Tibial artery (tissue), 4 donors: ENCODE measurements at regions not wholly inside any gene's neighbourhood (a gene's known extent, or its start where the extent isn't known, plus 50 kb on each side); places are given as distances from the start of the nearest gene placed in this dataset.

Experiments
- DNase-seq, 2 donors: peaks; one replicate each; pipeline ENCODE4 v3.0.0-alpha.2; 2019
- H3K27ac ChIP-seq, 2 donors: fragments of 200-600 bp; sonication (generic) in 1 of 2; 1 replicate in 1 of 2; 2 replicates in 1 of 2; pipeline ENCODE4 v1.5.1; 2018 to 2019; ENCODE audit warnings: mild to moderate bottlenecking in 1 of 2
- H3K27me3 ChIP-seq, 2 donors: fragments of 200-600 bp; sonication (generic) in 1 of 2; one replicate each; pipeline versions ENCODE4 v1.5.1 to v1.6.0; 2016 to 2019
- H3K36me3 ChIP-seq, 3 donors: fragments of 200-600 bp; sonication (generic) in 2 of 3; one replicate each; pipeline ENCODE4 v1.5.1; 2016 to 2019; ENCODE audit warnings: mild to moderate bottlenecking in 2 of 3
- H3K4me1 ChIP-seq, 4 donors: fragments of 200-600 bp; sonication (generic) in 2 of 4; 1 replicate in 3 of 4; 2 replicates in 1 of 4; pipeline ENCODE4 v1.5.1; 2016 to 2019
- H3K4me3 ChIP-seq, 2 donors: fragments of 200-600 bp; sonication (generic) in 1 of 2; 1 replicate in 1 of 2; 2 replicates in 1 of 2; pipeline ENCODE4 v1.5.1; 2018 to 2019; ENCODE audit warnings: mild to moderate bottlenecking in 2 of 2
- H3K9me3 ChIP-seq, 3 donors: fragments of 200-600 bp; sonication (generic) in 1 of 3; one replicate each; pipeline ENCODE4 v1.5.1; 2016 to 2019
- CTCF ChIP-seq, 2 experiments: fragments of 200-600 bp in 1 of 2; fragments of 450-650 bp in 1 of 2; IDR thresholded peaks; one replicate each; pipeline ENCODE4 v1.5.1; 2017 to 2019; ENCODE audit warnings: antibody characterized with exemption in 2 of 2, mild to moderate bottlenecking in 1 of 2, moderate library complexity in 1 of 2
- intact Hi-C: fragments of 100-400 bp; cut with DNase I; formaldehyde crosslinking; loops from one replicate; pipeline ENCODE4 v1.15.0; 2023; ENCODE audit warnings: low total_unique reads

- Histone ChIP-seq H3K4me3 (no peak overlapping the region), H3K27ac (no peak overlapping the region), H3K4me1 (no peaks in the 10 kb centered on the region), H3K36me3 (no peaks in the 10 kb centered on the region), H3K27me3 (no peaks in the 10 kb centered on the region), H3K9me3 (no peaks in the 10 kb centered on the region)
- DNase-seq = no peak
- no peak for TF ChIP-seq CTCF (IDR thresholded peaks at IDR 0.05)
- intact Hi-C loops = no loop called here
Measured at GRCh38 chr4:34010751-34011519, 2233.4 kb downstream of the ARAP2 start.

GRCh38 chr4:34035225-34035624 is 2209.1 kb downstream of the ARAP2 start:
- Histone ChIP-seq H3K4me3 (no peak overlapping the region), H3K9me3 (no peaks in the 10 kb centered on the region), H3K36me3 (no peaks in the 10 kb centered on the region), H3K4me1 (no peaks in the 10 kb centered on the region), H3K27ac (no peak overlapping the region), H3K27me3 (no peaks in the 10 kb centered on the region)
- TF ChIP-seq CTCF (IDR thresholded peaks at IDR 0.05) = no peak
- intact Hi-C loops = no loop called here
- DNase-seq = no peak

- Histone ChIP-seq H3K27me3 (no peaks in the 10 kb centered on the region), H3K27ac (no peak overlapping the region), H3K4me3 (no peak overlapping the region), H3K36me3 (no peaks in the 10 kb centered on the region), H3K9me3 (no peaks in the 10 kb centered on the region), H3K4me1 (no peaks in the 10 kb centered on the region)
- intact Hi-C loops = no loop called here
- DNase-seq = no peak
- no peak for TF ChIP-seq CTCF (IDR thresholded peaks at IDR 0.05)
Measured at GRCh38 chr4:34037280-34037679, 2207.0 kb downstream of the ARAP2 start.

GRCh38 chr4:34039766-34040165 is 2204.5 kb downstream of the ARAP2 start:
- no peak overlapping the region for H3K4me3 ChIP-seq
- no peak for TF ChIP-seq CTCF (IDR thresholded peaks at IDR 0.05)
- DNase-seq = no peak
- intact Hi-C loops = no loop called here
- H3K36me3 ChIP-seq = no peaks in the 10 kb centered on the region
- no peaks in the 10 kb centered on the region for H3K27me3 ChIP-seq
- no peaks in the 10 kb centered on the region for H3K4me1 ChIP-seq
- H3K27ac ChIP-seq = no peak overlapping the region
- H3K9me3 ChIP-seq = no peaks in the 10 kb centered on the region

- intact Hi-C loops = no loop called here
- H3K27me3 ChIP-seq = no peaks in the 10 kb centered on the region
- no peak overlapping the region for H3K4me3 ChIP-seq
- no peaks in the 10 kb centered on the region for H3K9me3 ChIP-seq
- no peak for DNase-seq
- no peak for TF ChIP-seq CTCF (IDR thresholded peaks at IDR 0.05)
- no peak overlapping the region for H3K27ac ChIP-seq
- no peaks in the 10 kb centered on the region for H3K4me1 ChIP-seq
- no peaks in the 10 kb centered on the region for H3K36me3 ChIP-seq
Measured at GRCh38 chr4:34043131-34043530, 2201.2 kb downstream of the ARAP2 start.

- DNase-seq = no peak
- no peaks in the 10 kb centered on the region for H3K9me3 ChIP-seq
- intact Hi-C loops = no loop called here
- no peaks in the 10 kb centered on the region for H3K36me3 ChIP-seq
- H3K4me1 ChIP-seq = no peaks in the 10 kb centered on the region
- no peak overlapping the region for H3K4me3 ChIP-seq
- no peak overlapping the region for H3K27ac ChIP-seq
- no peak for TF ChIP-seq CTCF (IDR thresholded peaks at IDR 0.05)
- no peaks in the 10 kb centered on the region for H3K27me3 ChIP-seq
Measured at GRCh38 chr4:34046580-34046979, 2197.7 kb downstream of the ARAP2 start.
